Parathyroid adenoma (tissue), 2 donors: ENCODE measurements at regions not wholly inside any gene's neighbourhood (a gene's known extent, or its start where the extent isn't known, plus 50 kb on each side); places are given as distances from the start of the nearest gene placed in this dataset.

Experiments
- H2AFZ ChIP-seq: fragments of 300-600 bp; sonication (generic); one replicate; pipeline ENCODE4 v1.7.0; 2017; ENCODE audit warnings: antibody characterized with exemption, mild to moderate bottlenecking
- H3K27ac ChIP-seq: fragments of 300-600 bp; sonication (generic); one replicate; pipeline ENCODE4 v1.7.0; 2017
- H3K27me3 ChIP-seq: fragments of 300-600 bp; sonication (generic); one replicate; pipeline ENCODE4 v1.7.0; 2017; ENCODE audit warnings: low read length; ENCODE audit not compliant: control insufficient read depth, insufficient read depth
- H3K36me3 ChIP-seq: fragments of 300-600 bp; sonication (generic); one replicate; pipeline ENCODE4 v1.7.0; 2017; ENCODE audit warnings: low read length; ENCODE audit not compliant: control insufficient read depth, insufficient read depth
- H3K4me1 ChIP-seq: fragments of 300-600 bp; sonication (generic); one replicate; pipeline ENCODE4 v1.7.0; 2017; ENCODE audit warnings: control low read depth
- H3K4me2 ChIP-seq: fragments of 300-600 bp; sonication (generic); one replicate; pipeline ENCODE4 v1.7.0; 2017; ENCODE audit warnings: low read length
- H3K4me3 ChIP-seq: fragments of 300-600 bp; sonication (generic); one replicate; pipeline ENCODE4 v1.7.0; 2017; ENCODE audit warnings: low read depth, low read length
- H3K79me2 ChIP-seq: fragments of 300-600 bp; sonication (generic); one replicate; pipeline ENCODE4 v1.7.0; 2017; ENCODE audit warnings: control low read depth
- H3K9ac ChIP-seq: fragments of 300-600 bp; sonication (generic); one replicate; pipeline ENCODE4 v1.7.0; 2017; ENCODE audit warnings: mild to moderate bottlenecking
- H3K9me3 ChIP-seq: fragments of 300-600 bp; sonication (generic); one replicate; pipeline ENCODE4 v1.7.0; 2017; ENCODE audit warnings: low read length; ENCODE audit not compliant: control insufficient read depth
- CTCF ChIP-seq: fragments of 300-600 bp; sonication (generic); IDR thresholded peaks from one replicate; pipeline ENCODE4 v1.7.0; 2017; ENCODE audit warnings: antibody characterized with exemption, mild to moderate bottlenecking
- donor health status: primary hyperparathyroidism.

- H3K9me3 ChIP-seq = no peaks in the 10 kb centered on the region
- no peak overlapping the region for H3K4me2 ChIP-seq
- H3K4me3 ChIP-seq = no peak overlapping the region
- TF ChIP-seq CTCF = no peak
- H3K36me3 ChIP-seq = no peaks in the 10 kb centered on the region
- no peaks in the 10 kb centered on the region for H3K27me3 ChIP-seq
- H3K9ac ChIP-seq = no peak overlapping the region
- no peak overlapping the region for H3K27ac ChIP-seq
- no peak overlapping the region for H2AFZ ChIP-seq
- H3K4me1 ChIP-seq = no peaks in the 10 kb centered on the region
- H3K79me2 ChIP-seq = no peaks in the 10 kb centered on the region
Measured at GRCh38 chr5:108650997-108651396, 96.7 kb upstream of the FER start.

- Histone ChIP-seq H3K4me3 (no peak overlapping the region), H3K4me1 (no peaks in the 10 kb centered on the region), H3K79me2 (no peaks in the 10 kb centered on the region), H2AFZ (no peak overlapping the region), H3K27ac (no peak overlapping the region), H3K36me3 (no peaks in the 10 kb centered on the region), H3K9me3 (no peaks in the 10 kb centered on the region), H3K4me2 (no peak overlapping the region), H3K27me3 (no peaks in the 10 kb centered on the region), H3K9ac (no peak overlapping the region)
- TF ChIP-seq CTCF = no peak
Measured at GRCh38 chr5:108649646-108650045, 98.1 kb upstream of the FER start.

- Histone ChIP-seq H3K9me3 (no peaks in the 10 kb centered on the region), H3K9ac (no peak overlapping the region), H3K36me3 (no peaks in the 10 kb centered on the region), H3K4me3 (no peak overlapping the region), H2AFZ (no peak overlapping the region), H3K27ac (no peak overlapping the region), H3K79me2 (no peaks in the 10 kb centered on the region), H3K27me3 (no peaks in the 10 kb centered on the region), H3K4me1 (no peaks in the 10 kb centered on the region), H3K4me2 (no peak overlapping the region)
- TF ChIP-seq CTCF = no peak
Measured at GRCh38 chr5:108649106-108649505, 98.6 kb upstream of the FER start.

- Histone ChIP-seq H3K4me2 (peak overlapping the region; percentile 60), H3K4me3 (no peak overlapping the region), H3K27me3 (no peaks in the 10 kb centered on the region), H3K79me2 (no peaks in the 10 kb centered on the region), H2AFZ (peak overlapping the region; percentile 58), H3K36me3 (no peaks in the 10 kb centered on the region), H3K4me1 (no peaks in the 10 kb centered on the region), H3K9ac (no peak overlapping the region), H3K27ac (no peak overlapping the region), H3K9me3 (no peaks in the 10 kb centered on the region)
- peak; percentile 75 for TF ChIP-seq CTCF
Measured at GRCh38 chr5:108642170-108642906, 105.4 kb upstream of the FER start.

GRCh38 chr5:108641596-108641995 lies 106.1 kb upstream of the FER start:
- Histone ChIP-seq H3K36me3 (no peaks in the 10 kb centered on the region), H3K79me2 (no peaks in the 10 kb centered on the region), H3K27me3 (no peaks in the 10 kb centered on the region), H2AFZ (peak overlapping the region; percentile 58), H3K9me3 (no peaks in the 10 kb centered on the region), H3K9ac (no peak overlapping the region), H3K4me2 (no peak overlapping the region), H3K4me3 (no peak overlapping the region), H3K27ac (no peak overlapping the region), H3K4me1 (no peaks in the 10 kb centered on the region)
- no peak for TF ChIP-seq CTCF
